NCI-H524 (cell line): ENCODE measurements at regions not wholly inside any gene's neighbourhood (a gene's known extent, or its start where the extent isn't known, plus 50 kb on each side); places are given as distances from the start of the nearest gene placed in this dataset.

Experiments
- DNase-seq, 2 experiments: peaks; one replicate each; lab custom pipeline; 2025; lab: John Stamatoyannopoulos, UW

DNA sequence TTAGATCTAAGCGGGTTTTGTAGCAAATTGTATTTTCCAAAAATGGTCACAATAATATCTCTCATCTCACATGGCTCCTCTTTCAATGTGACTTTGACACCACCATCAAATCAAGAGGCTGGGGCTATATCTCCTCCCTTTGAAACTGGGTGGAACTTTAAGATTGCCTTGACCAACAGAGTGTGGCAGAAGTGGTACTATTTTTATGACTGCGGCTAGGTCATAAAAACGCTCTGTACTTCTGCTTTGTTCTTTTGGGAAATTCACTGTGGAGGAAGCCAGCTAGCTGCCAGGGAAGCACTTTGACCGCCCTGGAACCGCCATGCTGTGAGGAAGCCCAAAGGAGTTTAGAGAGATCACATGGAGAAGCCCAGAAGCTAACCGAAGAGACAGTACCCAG lies 50.7 kb upstream of the ACOT11 start:
- DNase-seq: no peak

DNA sequence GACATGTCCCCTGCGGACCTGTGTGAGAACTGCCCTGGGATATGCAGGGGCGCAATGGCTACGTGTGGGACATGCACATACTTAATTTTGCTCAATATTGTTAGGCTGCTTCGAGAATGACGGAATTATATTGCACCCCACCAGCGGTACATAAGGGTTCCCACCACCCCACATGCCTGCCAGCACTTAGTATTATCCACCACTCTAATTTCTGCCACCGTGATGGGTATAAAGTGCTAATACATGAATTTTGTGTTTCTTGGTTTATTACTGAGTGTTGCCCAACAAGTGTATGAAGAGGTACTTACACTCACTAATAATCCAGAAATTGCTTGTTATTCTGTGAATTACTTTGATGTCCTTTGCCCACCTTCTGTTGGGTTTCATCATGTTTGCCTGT lies 52.1 kb upstream of the ACOT11 start:
- DNase-seq: no peak

DNA sequence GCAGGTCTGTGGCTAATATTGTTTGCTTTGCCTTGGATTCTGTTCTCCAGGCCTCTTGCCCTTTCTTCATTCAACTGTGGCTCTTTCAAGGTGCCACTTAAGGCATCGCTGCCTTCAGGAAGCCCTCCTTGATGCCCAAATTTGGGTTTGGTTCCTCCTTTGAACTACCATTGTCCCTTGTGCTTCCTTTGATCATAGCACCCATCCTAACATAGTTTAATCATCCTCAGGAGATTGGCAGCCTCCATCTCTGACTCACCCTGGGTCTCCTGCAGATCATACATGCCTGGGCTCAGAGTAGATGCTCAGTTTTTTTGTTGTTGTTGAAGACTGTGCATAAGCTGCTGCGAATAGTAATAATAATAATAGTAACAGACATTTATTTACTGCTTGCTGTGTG lies 54.4 kb upstream of the ACOT11 start:
- DNase-seq: no peak

DNA sequence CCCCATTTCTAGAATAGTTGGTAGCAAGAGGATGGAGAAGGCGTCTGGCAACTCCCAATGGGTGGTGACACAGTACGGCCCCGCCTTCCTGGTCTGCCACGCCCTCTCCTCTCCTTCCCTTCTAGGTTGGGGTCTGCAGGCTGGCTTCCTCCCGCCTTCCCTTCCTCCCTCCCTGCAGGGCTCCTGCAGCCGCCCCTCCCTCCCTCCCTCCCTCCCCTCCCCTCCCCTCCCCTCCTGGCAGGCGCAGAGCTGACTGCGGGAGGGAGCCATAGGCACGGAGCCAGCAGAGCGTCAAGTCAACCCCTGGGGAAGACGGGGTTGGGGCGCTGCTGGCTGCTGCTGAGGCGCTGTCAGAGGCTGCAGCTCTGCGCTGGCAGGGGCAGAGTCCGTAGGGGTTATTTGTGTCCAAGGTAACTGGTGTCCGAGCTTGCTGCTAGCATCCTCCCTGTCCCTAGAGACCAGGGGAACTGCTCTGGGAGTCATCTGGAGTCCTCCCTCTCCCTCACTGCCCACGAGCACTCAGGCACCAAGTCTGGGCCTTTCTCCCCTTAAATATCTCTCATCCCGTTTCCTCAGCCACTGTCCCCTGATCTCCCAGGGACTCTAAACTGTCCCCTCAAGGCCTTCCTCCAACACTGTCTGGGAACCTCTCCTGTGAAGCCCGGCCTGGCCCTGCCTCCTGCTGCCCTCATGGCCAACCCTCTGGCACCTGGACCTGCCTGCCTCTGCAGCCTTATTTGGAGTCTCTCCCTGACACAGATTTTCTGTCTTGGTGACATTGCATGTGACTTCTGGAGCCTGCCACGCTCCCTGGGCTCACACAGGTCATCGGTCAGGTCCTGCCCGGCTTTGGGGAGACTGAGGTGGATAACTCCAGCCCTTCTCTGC lies 57.4 kb upstream of the ACOT11 start:
- DNase-seq: peak in 1 of 2 experiments; percentile 16

DNA sequence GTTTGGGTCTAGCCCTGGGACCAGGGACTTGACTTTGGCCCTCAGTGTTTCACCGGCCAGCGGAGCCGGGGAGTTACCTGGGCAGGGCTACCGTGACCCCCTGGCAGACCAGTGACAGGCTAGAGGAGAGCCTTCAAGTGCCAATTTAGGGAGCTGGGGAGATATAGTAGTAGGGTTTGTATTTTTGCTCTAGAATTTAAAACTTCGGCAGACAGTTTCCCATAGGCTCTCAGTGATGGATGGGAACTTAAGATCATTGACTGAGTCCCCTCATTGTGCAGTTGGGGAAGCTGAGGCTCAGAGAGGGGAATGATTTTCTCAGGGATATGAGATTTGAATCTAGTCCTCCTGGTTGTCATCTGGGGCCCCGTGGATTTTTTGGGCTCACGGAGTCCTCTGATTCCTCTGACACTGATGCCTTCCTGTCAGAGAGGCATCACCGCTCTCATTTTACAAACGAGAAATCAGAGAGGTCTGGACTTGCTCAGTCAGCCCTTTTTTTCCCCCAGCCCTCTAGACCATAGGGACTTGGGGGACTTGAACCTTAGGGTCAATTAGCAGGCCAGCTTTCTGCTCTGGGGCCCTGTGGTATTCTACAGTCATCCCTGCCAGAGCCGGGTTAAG lies 58.3 kb upstream of the ACOT11 start:
- DNase-seq: no peak

DNA sequence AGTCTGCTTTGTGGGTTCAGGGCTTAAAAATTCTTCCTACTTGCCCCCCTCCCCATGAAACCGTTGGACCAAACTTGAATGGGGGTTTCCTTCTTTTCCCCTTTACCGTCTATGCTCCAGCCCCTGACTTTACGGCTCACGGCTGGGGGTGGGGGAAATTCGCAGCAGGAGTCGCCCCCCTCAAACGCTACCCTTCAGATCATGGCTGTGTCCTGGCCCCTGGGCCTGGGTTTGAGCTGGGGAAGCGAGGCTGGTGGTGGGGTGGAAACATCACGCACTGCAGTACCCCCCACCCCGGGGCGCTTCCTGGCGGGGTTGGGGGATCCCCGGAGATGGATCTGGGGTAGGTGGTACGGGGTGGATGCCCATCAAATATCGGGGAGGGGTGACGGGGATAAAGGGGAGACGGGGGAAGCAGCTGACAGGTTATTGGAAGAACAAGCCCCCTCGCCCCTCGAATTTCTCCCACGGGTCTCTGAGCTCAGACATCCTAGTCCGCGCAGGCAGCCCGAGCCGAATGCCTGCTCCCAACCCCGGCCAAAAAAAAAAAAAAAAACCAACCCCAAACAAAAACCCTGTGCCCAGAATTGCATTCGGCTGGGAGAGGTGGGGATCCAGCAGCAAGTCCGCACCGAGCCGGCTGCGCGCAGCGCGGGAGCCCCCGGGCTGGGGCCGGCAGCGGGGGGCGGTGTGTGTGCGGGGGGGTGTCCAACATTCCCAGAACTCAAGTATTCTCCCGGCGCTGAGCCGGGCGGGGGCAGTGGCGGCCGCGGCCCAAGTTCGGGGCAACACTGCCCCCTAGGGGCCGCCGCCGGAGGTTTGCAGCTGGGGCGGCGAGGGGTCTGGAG lies 59.0 kb upstream of the ACOT11 start:
- peak; percentile 68 to 88 for DNase-seq

DNA sequence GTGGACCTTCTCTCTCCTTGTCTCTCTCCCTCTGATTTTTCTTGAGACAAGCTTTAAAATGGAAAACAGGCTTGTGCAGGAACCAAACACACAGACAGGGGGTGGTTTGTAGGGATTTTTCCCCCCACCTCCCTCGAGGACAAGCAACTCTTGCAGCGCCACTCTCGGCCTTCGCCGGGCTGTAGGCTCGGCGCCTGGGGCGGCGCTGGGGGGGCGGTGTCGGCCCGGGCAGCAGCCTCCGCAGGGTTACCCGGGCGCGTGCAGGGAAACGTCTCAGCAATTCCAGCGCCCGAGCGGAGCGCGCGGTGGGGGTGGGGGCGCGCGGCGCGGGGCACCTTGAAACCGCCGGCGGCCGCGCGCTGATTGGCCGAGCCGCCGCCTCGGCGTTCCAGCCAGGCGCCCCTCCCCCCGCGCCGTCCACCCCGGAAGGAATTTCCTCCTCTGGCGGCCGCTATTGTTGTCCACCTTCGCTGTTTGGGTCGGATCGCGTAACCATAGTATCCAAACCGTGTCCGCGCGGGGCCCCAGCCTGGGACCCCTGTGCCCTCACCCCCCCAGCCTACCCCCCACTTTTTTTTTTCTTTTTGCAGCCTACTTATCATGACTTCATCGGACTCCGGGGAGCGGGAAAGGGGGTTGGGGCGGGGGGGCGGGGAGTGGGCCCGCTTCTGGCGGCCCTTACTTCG lies 59.8 kb upstream of the ACOT11 start:
- DNase-seq: peak; percentile 75 to 91

DNA sequence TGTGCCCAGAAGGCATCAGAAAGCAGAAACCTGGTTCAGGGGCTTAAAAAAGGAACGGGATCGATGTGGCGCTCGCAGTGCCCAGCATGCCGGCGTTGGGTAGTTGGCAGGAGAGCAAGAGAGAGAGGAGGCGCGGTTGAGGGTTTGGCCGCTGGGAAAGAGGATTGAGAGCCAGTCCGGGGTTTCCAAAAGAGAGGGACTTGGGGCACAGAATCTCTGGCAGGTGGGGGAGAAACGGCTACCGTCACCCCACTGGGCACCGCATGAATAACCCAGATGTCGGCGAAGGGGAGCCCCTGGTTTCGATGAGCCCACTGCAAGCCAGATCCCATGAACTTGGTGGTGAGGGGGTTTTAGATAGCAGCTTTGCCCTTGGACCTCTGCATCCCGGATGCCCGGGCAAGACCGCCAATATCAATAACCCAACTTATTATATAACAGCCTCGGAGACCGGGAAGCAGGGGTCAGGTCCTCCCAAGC lies 60.4 kb upstream of the ACOT11 start:
- peak; percentile 20 to 57 for DNase-seq

DNA sequence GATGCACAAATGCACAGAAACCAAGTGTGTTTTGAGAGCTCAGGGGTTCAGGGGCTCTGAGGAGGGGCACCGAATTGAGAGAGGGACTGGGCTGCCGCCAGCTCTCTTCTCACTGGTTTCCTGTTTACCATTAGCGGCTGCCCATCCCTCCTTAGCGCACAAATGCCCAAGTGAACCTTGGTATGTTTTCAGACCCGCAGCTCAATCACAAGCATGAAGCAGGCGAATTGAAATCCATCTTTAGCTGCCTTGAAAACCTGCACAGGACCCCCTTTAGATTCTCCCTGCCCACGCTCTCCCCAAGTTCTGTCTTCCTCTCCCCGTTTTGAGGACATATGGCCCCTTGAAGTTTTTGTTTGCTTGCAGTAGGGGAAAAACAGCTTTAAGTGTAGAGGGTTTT lies 61.1 kb upstream of the ACOT11 start:
- peak in 1 of 2 experiments; percentile 31 for DNase-seq

DNA sequence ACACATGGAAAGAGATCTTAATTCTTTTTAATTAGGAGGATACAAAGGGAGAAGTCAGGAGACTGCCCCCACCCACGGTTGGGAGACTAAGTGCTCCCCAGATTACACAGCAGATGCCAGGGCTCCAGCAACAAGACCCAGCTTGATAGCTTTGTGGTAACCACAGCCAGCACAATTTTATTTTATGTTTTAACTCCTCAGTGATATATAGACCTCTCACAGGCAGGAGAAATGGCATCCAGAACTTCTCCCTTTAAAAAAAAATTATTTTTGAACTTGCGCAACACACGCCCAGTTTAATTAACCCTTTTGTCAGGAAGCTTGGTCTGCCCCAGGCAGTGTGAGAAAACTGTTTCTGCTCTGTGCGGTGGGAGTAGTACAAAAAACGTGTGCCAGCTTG lies 62.6 kb upstream of the ACOT11 start:
- peak; percentile 20 to 58 for DNase-seq

DNA sequence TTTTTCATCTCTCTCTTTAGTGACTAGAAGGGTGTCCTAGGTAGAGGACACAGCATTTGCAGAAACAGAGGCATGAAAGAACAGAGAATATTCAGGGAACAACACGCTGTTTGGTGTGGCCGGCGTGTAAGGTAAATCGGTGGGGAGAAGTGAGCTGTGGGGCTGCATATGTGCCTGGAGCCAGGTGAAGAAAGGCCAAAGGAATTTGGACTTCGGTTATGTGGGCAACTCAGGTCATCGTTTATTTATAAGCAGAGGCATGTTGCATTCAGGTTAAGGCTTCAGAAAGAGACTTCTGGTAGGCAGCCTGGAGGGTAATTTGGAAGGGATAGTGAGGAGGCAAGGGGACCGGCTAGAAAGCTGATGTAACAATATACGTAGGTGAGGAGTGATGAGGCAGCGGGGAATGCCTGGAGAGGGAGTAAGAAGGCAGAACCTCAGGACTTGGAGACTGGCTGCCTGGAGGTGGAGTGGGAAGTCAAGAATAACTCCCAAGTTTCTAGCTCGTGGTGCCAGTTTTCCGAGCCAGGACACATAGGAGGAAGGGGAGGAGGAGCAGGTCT lies 64.1 kb upstream of the ACOT11 start:
- DNase-seq: no peak

DNA sequence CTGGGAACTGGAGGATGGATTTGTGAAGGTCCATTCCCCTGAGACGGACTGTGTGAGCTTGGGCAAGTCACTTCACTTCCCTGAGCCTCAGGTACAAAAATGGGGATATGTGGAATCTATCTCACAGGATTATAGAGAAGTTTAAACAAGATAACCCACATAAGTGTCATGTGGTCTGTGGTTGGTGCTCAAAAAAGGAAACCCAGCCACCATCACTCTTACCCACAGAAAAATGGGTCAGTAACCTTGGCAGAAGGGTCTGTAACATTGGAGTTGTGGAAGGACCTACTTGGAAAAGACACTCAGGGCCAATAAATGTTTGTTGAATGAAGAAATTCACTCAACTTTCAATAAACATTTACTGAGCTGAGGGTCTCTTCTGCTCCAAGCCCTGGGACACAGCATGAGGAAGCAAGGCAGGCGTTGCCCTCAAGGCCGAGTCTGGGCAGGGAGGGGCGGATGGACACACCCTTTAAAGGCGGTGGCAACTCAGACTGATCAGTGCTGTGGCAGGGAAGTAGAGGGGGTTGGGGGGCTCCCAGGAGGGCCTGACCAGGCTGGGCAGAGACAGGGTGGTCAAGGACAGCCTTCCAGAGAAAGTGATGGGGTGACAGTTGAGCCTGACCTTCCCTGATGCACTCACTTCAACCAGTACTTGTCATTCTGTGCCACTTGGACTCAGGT lies 66.7 kb upstream of the ACOT11 start:
- no peak for DNase-seq

DNA sequence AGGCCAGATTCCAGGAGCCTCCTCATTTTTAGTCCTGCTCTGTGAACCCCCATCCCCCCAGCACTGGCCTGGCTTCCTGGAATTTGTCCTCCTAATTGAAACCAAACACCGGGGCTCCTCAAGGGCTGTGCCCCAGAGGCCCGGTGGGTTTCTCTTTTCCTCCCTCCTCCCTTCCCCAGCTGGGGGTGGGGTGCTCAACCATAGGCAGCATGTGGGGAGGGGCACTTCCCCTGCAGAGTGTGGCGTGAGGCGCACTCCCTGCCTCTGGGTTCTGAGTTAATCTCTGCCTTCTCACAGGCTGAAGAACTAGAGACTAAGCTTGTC lies 67.5 kb upstream of the ACOT11 start:
- DNase-seq: peak in 1 of 2 experiments; percentile 8

DNA sequence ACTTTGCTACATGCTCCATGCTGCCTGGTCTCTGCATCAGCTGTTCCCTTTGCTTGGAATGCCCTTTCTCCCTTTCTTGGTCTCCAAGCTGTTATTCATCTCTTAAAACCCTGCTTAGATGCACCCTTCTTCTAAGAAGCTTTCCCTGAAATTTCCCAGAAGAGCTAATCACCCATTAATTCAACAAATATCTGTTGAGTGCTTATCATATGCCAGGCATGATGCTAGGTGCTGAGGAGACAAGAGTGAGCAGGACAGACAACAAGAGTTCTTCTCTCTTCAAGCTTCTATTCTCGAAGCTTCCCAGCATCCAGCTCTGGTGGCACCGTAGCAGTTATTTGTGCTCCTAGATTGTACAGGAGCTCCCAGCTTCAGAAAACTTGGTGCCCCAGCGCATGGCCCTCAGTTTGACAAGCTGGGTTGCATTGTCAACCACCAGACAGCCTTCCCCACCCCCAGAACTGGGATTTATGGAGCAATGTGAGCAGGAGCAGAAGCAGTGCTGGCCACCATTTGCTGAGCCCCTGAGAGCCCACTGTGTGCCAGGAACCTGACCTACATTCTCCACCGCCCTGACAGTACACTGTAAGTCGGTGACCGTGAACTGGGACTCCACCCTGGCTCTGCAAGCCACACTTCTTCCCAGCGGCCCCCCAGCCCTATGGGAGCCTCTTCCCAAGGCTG lies 68.0 kb upstream of the ACOT11 start:
- DNase-seq: no peak

DNA sequence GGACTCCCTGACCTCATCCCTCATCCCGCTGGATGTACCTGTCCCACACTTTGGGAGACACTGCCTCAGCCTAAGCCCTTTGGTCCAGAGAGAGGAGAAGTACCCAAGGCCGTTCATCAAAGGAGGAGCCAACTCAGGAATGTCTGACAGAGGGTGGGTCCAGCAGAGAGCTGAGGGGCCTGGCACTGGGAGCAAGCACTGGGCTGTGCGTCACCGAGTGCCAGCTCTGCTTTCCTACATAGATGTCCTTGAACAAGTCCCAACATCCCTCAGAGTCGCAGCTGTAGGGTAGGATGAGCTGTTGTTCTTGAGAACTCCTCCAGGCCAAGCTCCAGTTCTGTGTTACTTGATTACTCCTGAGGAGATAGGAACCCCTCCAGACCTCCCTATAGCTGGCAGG lies 68.8 kb upstream of the ACOT11 start:
- no peak for DNase-seq

DNA sequence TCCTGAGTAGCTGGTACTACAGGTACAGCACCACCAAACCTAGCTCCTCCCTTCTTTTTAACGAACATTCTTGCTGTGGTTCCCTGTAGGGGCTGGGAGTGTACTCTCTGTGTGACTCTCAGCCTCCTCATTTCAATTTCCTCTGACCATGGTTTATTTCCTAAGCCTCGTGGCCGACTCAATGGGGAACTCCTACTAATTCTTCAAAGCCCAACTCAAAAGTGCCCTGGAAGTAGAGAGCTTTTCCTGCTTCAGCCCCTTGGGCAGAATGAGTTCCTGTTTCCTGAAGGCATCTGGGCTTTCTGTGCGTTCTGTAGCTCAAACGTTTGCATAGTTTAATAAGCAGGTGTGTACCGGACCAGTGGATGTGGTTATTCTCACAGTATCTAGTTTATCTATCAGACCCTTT lies 70.9 kb upstream of the ACOT11 start:
- DNase-seq: no peak

DNA sequence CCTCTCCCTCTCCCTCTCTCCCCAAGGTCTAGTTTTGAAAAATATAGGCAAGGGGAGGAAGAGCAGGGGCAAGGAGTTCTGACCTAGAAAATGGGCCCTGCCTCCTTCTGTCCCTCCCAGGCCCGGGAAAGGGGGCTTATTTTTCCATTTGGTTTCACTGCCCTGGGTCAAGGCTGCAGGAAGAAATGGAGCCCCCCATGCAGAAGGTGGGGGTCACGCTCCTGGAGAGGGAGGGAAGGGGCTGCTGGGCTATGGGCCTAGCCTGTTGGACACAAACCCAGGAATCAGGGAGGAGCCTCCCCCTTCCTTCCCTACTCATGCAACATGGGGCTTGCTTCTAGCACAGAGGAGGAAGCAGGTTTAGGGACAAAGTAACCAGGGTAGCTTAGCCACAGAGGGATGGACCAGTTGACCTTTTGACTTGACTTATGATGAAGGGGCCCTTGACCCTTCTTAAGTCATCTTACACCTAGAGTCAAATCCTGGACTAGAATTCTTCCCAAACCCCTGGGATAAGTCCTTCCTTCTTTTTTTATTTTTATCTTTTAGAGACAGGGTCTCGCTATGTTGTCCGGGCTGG lies 70.4 kb upstream of the SSBP3 start:
- no peak for DNase-seq

DNA sequence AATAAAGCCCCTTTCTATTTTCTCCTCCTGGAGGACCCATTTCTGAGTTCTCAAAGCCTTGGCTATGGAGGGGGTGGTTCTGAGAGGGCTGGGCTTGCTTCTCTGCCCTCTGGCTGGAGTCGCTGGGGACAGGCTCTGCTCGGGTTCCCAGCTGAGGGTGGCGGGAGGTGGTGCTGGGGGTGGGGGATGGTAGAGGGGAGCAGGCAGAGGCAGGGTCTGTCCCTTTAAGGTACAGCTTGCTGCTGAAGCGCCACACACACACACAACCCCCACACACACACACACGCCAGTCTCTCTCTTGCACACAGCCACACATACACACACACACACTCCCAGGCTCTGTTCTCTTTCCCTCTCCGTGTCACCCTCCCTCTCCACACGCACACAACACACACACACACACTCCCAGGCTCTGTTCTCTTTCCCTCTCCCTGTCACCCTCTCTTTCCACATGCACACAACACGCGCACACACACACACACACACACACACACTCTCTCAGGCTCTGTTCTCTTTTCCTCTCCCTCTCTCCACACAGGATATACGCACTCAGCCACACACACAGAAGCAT lies 69.8 kb upstream of the SSBP3 start:
- peak in 1 of 2 experiments; percentile 33 for DNase-seq

DNA sequence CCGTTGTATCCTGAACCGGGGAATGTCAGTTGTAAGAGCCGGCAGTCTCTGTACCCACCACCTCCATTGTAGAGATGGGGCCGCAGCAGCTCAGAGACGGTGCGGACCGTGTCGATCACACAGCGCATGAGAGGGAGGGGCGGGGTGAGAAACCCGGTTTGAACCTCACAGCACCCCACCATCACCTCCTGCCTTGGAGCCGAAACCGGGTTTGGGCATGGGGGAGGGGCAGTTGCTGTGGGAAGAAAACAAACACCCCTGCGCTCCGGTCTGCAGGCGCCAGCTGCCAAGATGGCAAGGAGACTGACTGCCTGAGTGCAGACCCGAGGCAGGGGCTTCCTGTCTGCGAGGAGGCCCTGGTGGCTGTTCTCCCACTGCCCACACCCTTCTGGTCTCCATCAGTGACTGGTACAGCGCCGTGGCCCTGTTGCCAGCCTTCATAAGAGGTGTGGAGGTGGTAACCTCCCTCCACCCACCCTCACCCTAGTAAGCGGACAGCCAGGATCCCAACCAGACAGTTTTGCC lies 69.2 kb upstream of the SSBP3 start:
- DNase-seq: peak in 1 of 2 experiments; percentile 52
